AML-193 (cell line): ENCODE measurements at regions not wholly inside any gene's neighbourhood (a gene's known extent, or its start where the extent isn't known, plus 50 kb on each side); places are given as distances from the start of the nearest gene placed in this dataset.
"Not testable (repeated sequence)": the region's sequence is repeated elsewhere in the genome, so short reads cannot be mapped to it uniquely, and the experiment has no call there.

Source experiments
- DNase-seq, 2 experiments: peaks; one replicate each; lab custom pipeline; 2025; lab: John Stamatoyannopoulos, UW

DNA sequence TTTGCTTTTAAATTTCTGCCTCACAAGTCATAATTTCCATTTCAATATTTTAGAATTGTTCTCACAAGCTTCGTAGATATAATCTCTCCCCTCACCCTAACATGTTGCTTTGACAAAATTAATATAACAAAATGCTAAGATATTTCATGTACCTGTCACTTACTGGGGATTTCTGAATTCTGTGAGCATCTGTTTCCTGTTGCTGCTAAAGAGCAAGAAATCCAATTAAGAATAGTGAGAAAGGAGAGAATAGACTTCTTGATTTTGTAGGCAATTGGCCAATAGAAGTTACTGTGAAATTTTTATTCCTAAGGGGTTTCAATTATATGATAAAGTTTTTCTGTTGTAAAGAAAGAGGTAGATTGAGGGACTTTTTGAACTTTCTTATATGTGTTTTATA is 796.5 kb upstream of the ARRDC3 start:
- no peak for DNase-seq

DNA sequence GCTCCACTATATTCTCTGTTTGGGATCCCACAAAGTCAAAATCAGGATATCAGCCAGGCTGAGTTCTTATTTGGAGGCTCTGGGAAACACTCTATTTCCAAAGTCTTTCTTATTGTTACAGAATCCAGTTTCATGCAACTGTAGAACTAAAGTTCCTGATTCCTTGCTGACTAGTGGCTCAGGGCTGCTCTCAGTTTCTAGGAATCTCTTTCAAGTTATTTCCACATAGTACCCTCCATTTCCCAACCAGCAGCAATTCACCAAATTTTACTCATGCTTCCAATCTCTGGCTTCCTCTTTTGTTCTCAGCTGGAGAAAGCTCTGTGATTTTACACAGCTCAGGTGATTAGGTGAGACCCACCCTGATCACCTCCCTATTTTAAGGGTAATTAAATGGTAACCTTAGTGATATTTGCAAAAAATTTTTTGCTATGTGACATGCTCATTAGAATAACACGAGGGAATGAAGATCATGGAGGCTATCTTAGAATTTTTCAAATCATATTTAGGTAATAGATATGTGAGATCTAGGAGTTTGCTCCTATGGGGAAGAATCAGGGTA is 794.9 kb upstream of the ARRDC3 start:
- DNase-seq = no peak

DNA sequence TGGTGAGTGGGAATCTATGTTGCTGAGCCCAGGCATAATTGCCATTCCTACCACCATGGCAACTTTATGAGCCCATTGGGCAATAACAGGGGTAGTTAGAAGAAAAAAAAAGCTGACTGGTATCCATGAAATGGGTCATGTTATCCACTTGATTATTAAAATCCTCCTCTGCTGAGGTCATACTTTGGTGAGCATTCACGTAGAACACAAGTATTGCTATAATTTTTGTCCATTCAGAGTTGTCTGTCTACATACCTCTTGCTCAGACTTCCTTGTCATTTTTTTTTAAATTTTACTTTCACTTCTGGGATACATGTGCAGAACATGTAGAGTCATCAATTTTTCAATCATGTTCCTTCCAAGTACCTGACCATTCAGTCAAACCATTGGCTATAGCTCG is 780.8 kb upstream of the ARRDC3 start:
- no peak for DNase-seq

DNA sequence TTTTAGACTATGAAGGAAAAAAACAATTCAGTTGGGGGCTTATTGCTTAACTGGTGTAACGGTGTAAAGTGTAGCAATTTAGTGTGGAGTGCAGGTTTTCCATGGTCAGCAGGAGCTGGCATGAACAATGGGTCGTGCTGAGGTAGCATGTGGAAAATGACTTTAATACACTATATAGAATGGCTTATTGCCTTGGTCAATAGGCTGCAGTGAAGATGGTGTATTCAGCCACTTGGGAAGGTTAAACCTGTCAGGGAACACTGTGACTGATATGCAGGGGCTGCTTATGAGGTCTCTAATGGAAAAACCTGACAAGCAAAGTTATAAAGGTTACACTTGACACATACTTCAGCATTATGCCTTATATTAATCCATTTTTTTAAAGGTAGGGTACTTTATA is 764.7 kb upstream of the ARRDC3 start:
- DNase-seq = no peak

DNA sequence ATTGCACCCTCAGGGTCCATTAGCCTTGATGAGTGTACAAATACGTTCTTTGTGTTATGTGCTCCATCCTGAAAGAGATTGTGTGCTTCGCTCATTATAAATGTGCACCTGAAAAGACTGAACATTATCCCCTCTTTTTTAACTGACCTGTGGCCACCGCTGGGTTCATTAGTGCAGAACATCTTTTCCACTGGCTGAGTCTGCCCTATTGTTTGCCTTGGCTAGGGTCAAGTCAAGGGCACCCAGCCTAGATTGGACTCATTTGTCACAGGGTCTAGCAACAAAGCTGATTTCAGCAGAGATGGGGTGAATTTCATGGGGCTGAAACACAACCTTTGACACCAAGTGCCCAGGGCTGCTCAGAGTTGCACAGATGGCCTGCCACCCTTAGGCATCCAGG is 764.1 kb upstream of the ARRDC3 start:
- DNase-seq = no peak

- no peak for DNase-seq
These were observed 762.7 kb upstream of the ARRDC3 start for GRCh38 chr5:92145852-92146251.

DNA sequence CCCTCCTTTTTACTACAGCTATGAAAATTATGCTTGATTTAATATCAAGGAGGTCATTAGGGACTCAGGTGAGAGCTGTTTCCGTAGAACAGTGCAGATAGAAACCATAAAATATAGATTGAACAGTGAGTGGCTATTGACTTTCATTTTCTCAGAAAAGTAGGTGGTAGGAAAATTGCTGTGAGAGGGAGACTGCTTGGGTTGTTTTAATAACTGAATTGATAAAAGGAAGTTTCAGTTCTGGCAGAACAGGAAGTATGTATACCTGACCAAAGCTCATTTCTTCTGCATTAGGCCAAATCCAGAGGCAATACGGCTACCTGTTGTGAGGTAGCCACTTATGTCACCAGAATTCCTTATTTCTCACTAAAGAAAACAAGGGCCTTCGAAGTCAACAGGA is 761.7 kb upstream of the ARRDC3 start:
- DNase-seq = no peak

DNA sequence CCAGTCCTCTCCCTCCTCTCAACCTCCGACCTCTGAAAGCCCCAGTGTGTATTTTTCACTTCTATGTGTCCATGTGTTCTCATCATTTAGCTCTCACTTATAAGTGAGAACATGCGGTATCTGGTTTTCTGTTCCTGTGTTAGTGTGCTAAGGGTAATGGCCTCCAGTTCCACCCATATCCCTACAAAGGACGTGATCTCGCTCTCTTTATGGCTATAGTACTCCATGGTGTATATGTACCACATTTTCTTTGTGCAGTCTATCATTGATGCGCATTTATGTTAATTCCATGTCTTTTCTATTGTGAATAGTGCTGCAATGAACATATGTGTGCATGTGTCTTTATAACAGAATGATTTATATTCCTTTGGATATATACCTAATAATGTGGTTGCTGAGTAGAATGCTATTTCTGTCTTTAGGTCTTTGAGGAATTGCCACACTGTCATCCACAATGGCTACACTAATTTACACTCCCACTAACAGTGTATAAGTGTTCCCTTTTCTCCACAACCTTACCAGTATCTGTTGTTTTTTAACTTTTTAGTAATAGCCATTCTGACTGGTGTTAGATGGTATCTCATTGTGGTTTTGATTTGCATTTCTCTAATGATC is 749.3 kb upstream of the ARRDC3 start:
- not testable (repeated sequence) for DNase-seq

DNA sequence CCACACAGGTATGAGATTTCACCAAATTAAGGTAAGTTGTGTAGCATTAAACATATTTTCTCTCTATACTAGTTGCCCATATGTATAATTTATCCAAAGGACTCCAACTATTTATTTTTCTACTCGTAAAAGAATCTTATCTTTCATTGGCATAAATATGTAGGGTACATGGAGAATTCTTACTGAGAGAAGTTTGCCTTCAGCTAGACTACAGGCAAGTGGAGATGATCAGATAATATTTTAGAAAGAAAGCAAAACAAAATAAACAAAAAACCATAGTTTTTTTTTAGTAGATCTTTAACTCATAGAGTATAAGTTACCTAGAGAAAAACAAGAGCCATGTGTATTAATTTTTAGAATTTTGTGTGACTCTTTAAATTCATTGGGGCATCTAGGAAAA is 743.1 kb upstream of the ARRDC3 start:
- DNase-seq = no peak

DNA sequence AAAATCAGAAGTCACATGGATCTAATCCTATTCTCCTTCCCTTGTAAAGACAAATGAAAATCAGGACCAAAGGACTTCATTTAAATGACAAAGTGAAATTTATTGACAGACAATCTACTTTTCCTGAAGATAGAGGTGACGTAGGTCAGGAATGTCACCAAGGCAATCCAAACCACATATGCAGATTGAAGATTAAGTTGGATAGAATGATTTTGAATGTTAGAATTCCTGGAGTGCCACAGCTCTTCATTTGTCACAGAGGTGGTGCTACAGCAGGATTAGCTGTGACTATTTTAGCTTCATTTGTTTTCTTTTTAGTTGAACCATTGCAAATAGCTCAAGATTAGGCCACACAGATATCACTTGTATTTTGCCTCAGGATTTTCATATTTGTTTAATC is 736.0 kb upstream of the ARRDC3 start:
- DNase-seq = no peak

DNA sequence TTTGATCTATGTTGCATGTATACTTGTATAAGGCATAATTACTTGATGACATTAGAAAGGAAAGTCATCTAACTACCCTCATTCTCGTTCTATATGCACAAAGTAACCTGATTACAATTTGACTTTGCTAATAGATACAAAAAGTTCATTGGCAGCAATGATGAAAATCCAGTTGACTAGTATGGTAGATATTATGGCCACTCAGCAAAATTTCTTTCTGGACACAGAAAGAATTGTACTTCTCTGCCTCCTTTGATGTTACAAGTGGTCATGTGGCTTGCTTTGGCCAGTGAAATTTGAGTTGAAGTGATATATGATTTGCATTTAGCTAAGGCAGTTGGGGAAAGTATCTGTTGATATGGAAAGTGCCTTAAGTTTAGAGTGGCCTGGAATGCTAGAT is 723.7 kb upstream of the ARRDC3 start:
- no peak for DNase-seq

DNA sequence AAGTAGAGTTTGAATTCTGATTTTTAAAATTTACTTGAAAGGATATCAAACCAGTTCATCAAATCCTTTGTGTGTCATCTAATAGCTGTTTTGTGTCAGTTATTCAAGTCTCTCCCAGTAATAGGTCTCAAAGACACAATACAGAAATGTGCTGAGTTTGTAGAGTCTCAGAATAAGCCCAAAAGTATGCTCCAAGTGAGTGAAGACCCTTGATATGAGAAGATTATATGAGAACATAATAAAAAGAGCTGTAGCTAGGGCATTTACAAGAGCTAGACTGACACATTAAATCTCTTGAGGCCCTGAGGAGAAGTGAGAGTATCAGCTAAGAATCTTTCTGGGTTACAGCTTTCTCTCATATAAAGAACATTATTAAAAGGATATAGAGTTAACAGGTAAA is 721.0 kb upstream of the ARRDC3 start:
- no peak for DNase-seq

GRCh38 chr5:92102313-92102712 is 719.2 kb upstream of the ARRDC3 start:
- no peak for DNase-seq

- no peak for DNase-seq
These were observed 709.1 kb upstream of the ARRDC3 start for GRCh38 chr5:92092239-92092638.

- DNase-seq = no peak
These were observed 703.1 kb upstream of the ARRDC3 start for GRCh38 chr5:92086059-92086811.

DNA sequence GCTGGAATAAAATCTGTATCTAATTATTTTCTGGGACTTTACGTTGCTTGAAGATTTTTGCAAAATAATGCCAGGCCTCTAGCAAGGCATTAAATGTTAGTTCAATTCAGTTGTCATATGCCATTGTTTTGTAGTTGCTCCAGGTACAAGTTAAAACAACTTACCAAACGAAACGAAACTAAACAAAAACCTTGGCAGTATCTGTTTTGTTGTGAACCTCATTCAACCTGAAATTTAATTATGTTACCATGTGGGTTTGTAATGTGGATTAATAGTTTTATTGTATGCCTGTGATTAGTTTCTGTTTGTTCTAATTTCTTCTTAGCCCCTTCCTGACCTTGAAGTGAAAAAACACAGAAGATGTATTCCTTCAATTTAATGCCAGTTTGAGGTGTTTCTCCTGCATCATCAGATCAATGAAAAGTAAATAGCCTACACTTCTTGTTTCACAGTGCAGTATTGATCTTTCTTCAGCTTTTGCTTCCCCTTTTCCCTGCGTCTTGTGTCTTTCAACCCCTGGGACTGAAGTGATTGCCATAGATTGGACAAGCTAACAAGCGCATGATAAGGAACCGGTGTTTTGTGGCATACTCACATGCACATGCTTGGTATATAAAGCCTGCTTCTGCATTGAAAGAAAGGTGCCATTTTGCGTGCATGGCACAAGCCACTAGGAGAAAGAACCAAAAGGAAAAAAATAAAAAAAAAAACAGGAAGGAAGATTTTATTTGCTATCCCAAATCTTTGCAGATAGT is 699.0 kb upstream of the ARRDC3 start:
- DNase-seq = no peak

GRCh38 chr5:92070786-92071185 is 687.7 kb upstream of the ARRDC3 start:
- no peak for DNase-seq

DNA sequence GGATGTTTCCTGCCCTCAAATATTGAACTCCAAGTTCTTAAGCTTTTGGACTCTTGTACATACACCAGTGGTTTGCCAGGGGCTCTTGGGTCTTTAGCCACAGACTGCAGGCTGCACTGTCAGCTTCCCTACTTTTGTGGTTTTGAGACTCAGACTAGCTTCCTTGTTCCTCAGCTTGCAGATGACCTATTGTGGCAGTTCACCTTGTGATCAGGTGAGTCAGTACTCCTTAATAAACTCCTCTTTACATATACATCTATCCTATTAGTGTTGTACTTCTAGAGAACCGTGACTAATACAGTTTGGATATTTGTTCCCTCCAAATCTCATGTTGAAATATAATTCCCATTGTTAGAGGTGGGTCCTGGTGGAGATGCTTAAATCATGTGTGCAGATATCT is 681.9 kb upstream of the ARRDC3 start:
- DNase-seq = no peak

GRCh38 chr5:92051741-92052140 is 668.6 kb upstream of the ARRDC3 start:
- DNase-seq = no peak

- DNase-seq = no peak
These were observed 667.9 kb upstream of the ARRDC3 start for GRCh38 chr5:92050970-92051369.

GRCh38 chr5:92041911-92042660 is 659.0 kb upstream of the ARRDC3 start:
- DNase-seq = no peak

- DNase-seq = no peak
These were observed 658.1 kb upstream of the ARRDC3 start for GRCh38 chr5:92041206-92041605.
